Colonic mucosa (tissue), 4 donors: ENCODE measurements at regions not wholly inside any gene's neighbourhood (a gene's known extent, or its start where the extent isn't known, plus 50 kb on each side); places are given as distances from the start of the nearest gene placed in this dataset.

ENCODE experiments used
- DNase-seq: peaks from one replicate; pipeline ENCODE4 v3.0.0-alpha.2; 2020
- H3K27ac ChIP-seq: fragments of 200-600 bp; one replicate; pipeline ENCODE4 v1.8.0; 2021
- H3K27me3 ChIP-seq: fragments of 200-600 bp; one replicate; pipeline ENCODE4 v1.8.0; 2021
- H3K36me3 ChIP-seq: fragments of 200-600 bp; one replicate; pipeline ENCODE4 v1.8.0; 2021
- H3K4me1 ChIP-seq: fragments of 200-600 bp; one replicate; pipeline ENCODE4 v1.8.0; 2021; ENCODE audit warnings: mild to moderate bottlenecking
- H3K4me3 ChIP-seq: fragments of 200-600 bp; one replicate; pipeline ENCODE4 v1.8.0; 2021
- H3K9ac ChIP-seq, 2 donors: one replicate each; pipeline ENCODE4 v1.7.0; 2013; ENCODE audit warnings: control low read depth in 2 of 2, low read depth in 2 of 2, low read length in 2 of 2
- H3K9me3 ChIP-seq: fragments of 200-600 bp; one replicate; pipeline ENCODE4 v1.8.0; 2021
- CTCF ChIP-seq: fragments of 200-600 bp; IDR thresholded peaks from one replicate; pipeline ENCODE4 v1.8.0; 2022; ENCODE audit warnings: antibody characterized with exemption, mild to moderate bottlenecking
- intact Hi-C: fragments of 100-400 bp; cut with DNase I; formaldehyde crosslinking; loops from one replicate; pipeline ENCODE4 v1.14.1; 2022
- donor health status: healthy.
- donor health status: DM: no; HTN: no; CAD: no.
- donor health status: DM: no; HTN: no; CAD: no.

GRCh38 chr7:33813331-33813730 lies 92.0 kb upstream of the BMPER start:
- H3K4me1 ChIP-seq, result no peaks in the 10 kb centered on the region
- H3K36me3 ChIP-seq, result no peaks in the 10 kb centered on the region
- H3K4me3 ChIP-seq, result no peak overlapping the region
- no peaks in the 10 kb centered on the region for H3K9me3 ChIP-seq
- no peak for TF ChIP-seq CTCF
- H3K27me3 ChIP-seq, result no peaks in the 10 kb centered on the region
- no peak overlapping the region for H3K27ac ChIP-seq
- DNase-seq, result no peak
- intact Hi-C loops, result no loop called here
- no peak overlapping the region for H3K9ac ChIP-seq

- Histone ChIP-seq H3K36me3 (no peaks in the 10 kb centered on the region), H3K27me3 (no peaks in the 10 kb centered on the region), H3K4me3 (no peak overlapping the region), H3K9ac (no peak overlapping the region), H3K9me3 (no peaks in the 10 kb centered on the region), H3K4me1 (no peaks in the 10 kb centered on the region), H3K27ac (no peak overlapping the region)
- TF ChIP-seq CTCF, result no peak
- no peak for DNase-seq
- intact Hi-C loops, result no loop called here
Measured at GRCh38 chr7:33814400-33814799, 90.9 kb upstream of the BMPER start.

- Histone ChIP-seq H3K9ac (no peak overlapping the region), H3K4me3 (no peak overlapping the region), H3K27ac (no peak overlapping the region), H3K9me3 (no peaks in the 10 kb centered on the region), H3K27me3 (no peaks in the 10 kb centered on the region), H3K4me1 (no peaks in the 10 kb centered on the region), H3K36me3 (no peaks in the 10 kb centered on the region)
- intact Hi-C loops, result no loop called here
- TF ChIP-seq CTCF, result no peak
- DNase-seq, result no peak
Measured at GRCh38 chr7:33814936-33815335, 90.4 kb upstream of the BMPER start.

GRCh38 chr7:33815336-33815735 lies 90.0 kb upstream of the BMPER start:
- Histone ChIP-seq H3K27me3 (no peaks in the 10 kb centered on the region), H3K4me3 (no peak overlapping the region), H3K9ac (no peak overlapping the region), H3K4me1 (no peaks in the 10 kb centered on the region), H3K36me3 (no peaks in the 10 kb centered on the region), H3K27ac (no peak overlapping the region), H3K9me3 (no peaks in the 10 kb centered on the region)
- TF ChIP-seq CTCF, result no peak
- intact Hi-C loops, result no loop called here
- DNase-seq, result no peak

GRCh38 chr7:33816106-33816505 lies 89.2 kb upstream of the BMPER start:
- H3K4me1 ChIP-seq, result no peaks in the 10 kb centered on the region
- intact Hi-C loops, result no loop called here
- H3K4me3 ChIP-seq, result no peak overlapping the region
- no peak for TF ChIP-seq CTCF
- H3K9ac ChIP-seq, result no peak overlapping the region
- no peak overlapping the region for H3K27ac ChIP-seq
- DNase-seq, result no peak
- H3K36me3 ChIP-seq, result no peaks in the 10 kb centered on the region
- no peaks in the 10 kb centered on the region for H3K9me3 ChIP-seq
- H3K27me3 ChIP-seq, result no peaks in the 10 kb centered on the region

- H3K4me3 ChIP-seq, result no peak overlapping the region
- intact Hi-C loops, result no loop called here
Measured at GRCh38 chr7:33819658-33820057, 85.7 kb upstream of the BMPER start.

More at GRCh38 chr7:33819658-33820057, 85.7 kb upstream of the BMPER start:
- Histone ChIP-seq H3K27me3 (no peaks in the 10 kb centered on the region), H3K4me1 (no peaks in the 10 kb centered on the region), H3K9ac (no peak overlapping the region), H3K36me3 (no peaks in the 10 kb centered on the region), H3K27ac (no peak overlapping the region), H3K9me3 (no peaks in the 10 kb centered on the region)
- TF ChIP-seq CTCF, result no peak
- DNase-seq, result no peak
